ENCODE measurements at regions not wholly inside any gene's neighbourhood (a gene's known extent, or its start where the extent isn't known, plus 50 kb on each side); places are given as distances from the start of the nearest gene placed in this dataset.

DNA sequence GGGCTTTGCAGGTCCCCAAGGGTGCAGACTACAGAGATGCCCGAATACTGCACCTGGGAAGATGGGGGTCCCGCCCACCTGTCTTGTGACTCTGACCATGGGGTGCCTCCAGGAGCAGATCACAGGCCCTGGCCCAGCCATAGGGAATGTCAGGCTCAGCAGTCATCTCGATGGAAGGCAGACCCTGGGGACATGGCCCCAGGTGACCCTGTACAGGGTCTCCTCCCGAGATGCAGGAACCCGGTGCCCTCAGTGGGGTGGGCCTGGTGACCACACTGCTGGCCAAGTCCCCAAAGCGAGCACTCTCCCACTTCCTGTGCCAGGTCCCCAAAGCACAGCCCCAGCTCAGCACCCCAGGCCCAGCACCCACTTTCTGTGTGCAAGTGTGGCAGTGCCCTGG, 903.7 kb upstream of the USP15 start:
- in situ Hi-C loops (cut with MboI) (no loop called here), intact Hi-C loops (cut with micrococcal nuclease) (no loop called here)
- no peaks in the 10 kb centered on the region for H3K36me3 ChIP-seq (ENCODE audit: control insufficient read depth, insufficient read depth, low read length)
- TF ChIP-seq NR1H2 (CRISPR knock-in tag; IDR thresholded peaks at IDR 0.05) = no peak
- TF ChIP-seq ZBED1 (IDR thresholded peaks at IDR 0.05) = no peak
- no peak for TF ChIP-seq STAT5B (CRISPR knock-in tag; IDR thresholded peaks at IDR 0.05)
- no peak for TF ChIP-seq ZBTB1 (CRISPR knock-in tag; IDR thresholded peaks at IDR 0.05; ENCODE audit: borderline replicate concordance, low read depth)
- TF ChIP-seq POLR3A (IDR thresholded peaks at IDR 0.05; ENCODE audit: borderline replicate concordance, extremely low read depth, insufficient read depth, insufficient read length) = no peak
- no peak for TF ChIP-seq ZNF445 (CRISPR knock-in tag; IDR thresholded peaks at IDR 0.05; ENCODE audit: low read depth)
- TF ChIP-seq, protein P1, sequence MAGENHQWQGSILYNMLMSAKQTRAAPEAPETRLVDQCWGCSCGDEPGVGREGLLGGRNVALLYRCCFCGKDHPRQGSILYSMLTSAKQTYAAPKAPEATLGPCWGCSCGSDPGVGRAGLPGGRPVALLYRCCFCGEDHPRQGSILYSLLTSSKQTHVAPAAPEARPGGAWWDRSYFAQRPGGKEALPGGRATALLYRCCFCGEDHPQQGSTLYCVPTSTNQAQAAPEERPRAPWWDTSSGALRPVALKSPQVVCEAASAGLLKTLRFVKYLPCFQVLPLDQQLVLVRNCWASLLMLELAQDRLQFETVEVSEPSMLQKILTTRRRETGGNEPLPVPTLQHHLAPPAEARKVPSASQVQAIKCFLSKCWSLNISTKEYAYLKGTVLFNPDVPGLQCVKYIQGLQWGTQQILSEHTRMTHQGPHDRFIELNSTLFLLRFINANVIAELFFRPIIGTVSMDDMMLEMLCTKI (IDR thresholded peaks at IDR 0.05; ENCODE audit: partially characterized antibody) = no peak
- no peak for TF ChIP-seq WHSC1 (IDR thresholded peaks at IDR 0.05; ENCODE audit: low read length)
- no peak for TF ChIP-seq XRCC3 (IDR thresholded peaks at IDR 0.05)
- TF ChIP-seq, protein P2, sequence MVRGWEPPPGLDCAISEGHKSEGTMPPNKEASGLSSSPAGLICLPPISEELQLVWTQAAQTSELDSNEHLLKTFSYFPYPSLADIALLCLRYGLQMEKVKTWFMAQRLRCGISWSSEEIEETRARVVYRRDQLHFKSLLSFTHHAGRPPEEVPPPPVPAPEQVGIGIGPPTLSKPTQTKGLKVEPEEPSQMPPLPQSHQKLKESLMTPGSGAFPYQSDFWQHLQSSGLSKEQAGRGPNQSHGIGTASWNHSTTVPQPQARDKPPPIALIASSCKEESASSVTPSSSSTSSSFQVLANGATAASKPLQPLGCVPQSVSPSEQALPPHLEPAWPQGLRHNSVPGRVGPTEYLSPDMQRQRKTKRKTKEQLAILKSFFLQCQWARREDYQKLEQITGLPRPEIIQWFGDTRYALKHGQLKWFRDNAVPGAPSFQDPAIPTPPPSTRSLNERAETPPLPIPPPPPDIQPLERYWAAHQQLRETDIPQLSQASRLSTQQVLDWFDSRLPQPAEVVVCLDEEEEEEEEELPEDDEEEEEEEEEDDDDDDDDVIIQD (CRISPR knock-in tag; IDR thresholded peaks at IDR 0.05) = no peak
- H3K79me2 ChIP-seq (ENCODE audit: control insufficient read depth, insufficient read depth, low read length) = no peaks in the 10 kb centered on the region
- H4K20me1 ChIP-seq (replicated peaks; ENCODE audit: control insufficient read depth, insufficient read depth, low read length) = no peaks in the 10 kb centered on the region
- ChIA-PET POLR2A (no interaction called here), CTCF (ENCODE audit: low intra/inter-chr PET ratio) (no interaction called here)
- ATAC-seq (no peak), DNase-seq (ENCODE audit: extremely low read depth in 1 of 4, low spot score in 3 of 4) (no peak), FAIRE-seq (no peak)
- H3K9ac ChIP-seq (ENCODE audit: insufficient read depth in 1 of 2, low read depth in 2 of 2, low read length in 2 of 2) = no peak overlapping the region
- no peaks in the 10 kb centered on the region for H3K4me1 ChIP-seq (replicated peaks in 1 of 2; ENCODE audit: control insufficient read depth in 2 of 2, insufficient read depth in 2 of 2, low read length in 2 of 2)
- no peak overlapping the region for H2AFZ ChIP-seq (ENCODE audit: low read depth, low read length)
- 0% methylated on average over 6 of the region's 6 CpGs for WGBS (ENCODE audit: insufficient coverage, low coverage, missing lambda C conversion rate)
- no peak overlapping the region for H3K27ac ChIP-seq (ENCODE audit: extremely low read depth, low read depth, low read length)
- no TSS peak for BruUV-seq (replicated peaks)
- no peaks in the 10 kb centered on the region for H3K9me1 ChIP-seq (ENCODE audit: control insufficient read depth, insufficient read depth, low read length)
- H3K4me3 ChIP-seq = no peak overlapping the region
- no peaks in the 10 kb centered on the region for H3K9me3 ChIP-seq (replicated peaks; ENCODE audit: control insufficient read depth, insufficient read depth, low read depth, low read length)
- no peaks in the 10 kb centered on the region for H3K27me3 ChIP-seq (ENCODE audit: control insufficient read depth in 2 of 2, insufficient read depth in 2 of 2, low read length in 2 of 2)
- H3K4me2 ChIP-seq (ENCODE audit: insufficient read depth, low read length) = no peak overlapping the region

All from K562 (cell line).